Activated CD8-positive, alpha-beta memory T cell treated with anti-CD3 and anti-CD28 coated beads, Interleukin-2, amount 10 ng/mL, durations not matched to agents 7 days and 5 days (primary cell): ENCODE measurements at regions not wholly inside any gene's neighbourhood (a gene's known extent, or its start where the extent isn't known, plus 50 kb on each side); places are given as distances from the start of the nearest gene placed in this dataset.

Experiments used
- ATAC-seq: fragments of 150-1000 bp; cut with Tn5 transposase; one replicate; pipeline ENCODE4 v1.10.0; 2021; ENCODE audit warnings: moderate library complexity
- CTCF ChIA-PET: fragments of 350-600 bp; sonication (Branson Sonifier 250); formaldehyde crosslinking; loops from one replicate; lab custom pipeline; 2021; ENCODE audit warnings: antibody characterized with exemption; lab: Charles Lee
- DNase-seq: peaks from one replicate; pipeline ENCODE4 v3.0.0-alpha.2; 2020
- H3K27ac Mint-ChIP-seq: one replicate; pipeline ENCODE4 v1.8.0; 2021; ENCODE audit warnings: mild to moderate bottlenecking, mixed read lengths
- H3K27me3 Mint-ChIP-seq: one replicate; pipeline ENCODE4 v1.8.0; 2021; ENCODE audit warnings: mixed read lengths
- H3K36me3 Mint-ChIP-seq: one replicate; pipeline ENCODE4 v1.8.0; 2021; ENCODE audit warnings: mild to moderate bottlenecking, mixed read lengths
- H3K4me1 Mint-ChIP-seq: one replicate; pipeline ENCODE4 v1.8.0; 2021; ENCODE audit warnings: mixed read lengths
- H3K4me3 Mint-ChIP-seq: one replicate; pipeline ENCODE4 v1.8.0; 2021; ENCODE audit warnings: mild to moderate bottlenecking, moderate library complexity, mixed read lengths
- H3K9me3 Mint-ChIP-seq: one replicate; pipeline ENCODE4 v1.8.0; 2022; ENCODE audit warnings: low read depth, mixed read lengths

- Mint-ChIP-seq H3K36me3 (no peaks in the 10 kb centered on the region), H3K27me3 (no peaks in the 10 kb centered on the region), H3K9me3 (peaks cover 9% of the 10 kb centered on the region), H3K4me1 (no peaks in the 10 kb centered on the region), H3K4me3 (no peak overlapping the region), H3K27ac (no peak overlapping the region)
- DNase-seq = no peak
- CTCF ChIA-PET = no interaction called here
- ATAC-seq = no peak
Measured at GRCh38 chr13:71068041-71068440, 799.0 kb downstream of the DACH1 start.

GRCh38 chr13:71067165-71067815 lies 799.7 kb downstream of the DACH1 start:
- DNase-seq = no peak
- H3K4me1 Mint-ChIP-seq = no peaks in the 10 kb centered on the region
- H3K4me3 Mint-ChIP-seq = no peak overlapping the region
- H3K27ac Mint-ChIP-seq = no peak overlapping the region
- no peaks in the 10 kb centered on the region for H3K27me3 Mint-ChIP-seq
- H3K9me3 Mint-ChIP-seq = peaks cover 14% of the 10 kb centered on the region
- ATAC-seq = no peak
- H3K36me3 Mint-ChIP-seq = no peaks in the 10 kb centered on the region
- CTCF ChIA-PET = no interaction called here

DNA sequence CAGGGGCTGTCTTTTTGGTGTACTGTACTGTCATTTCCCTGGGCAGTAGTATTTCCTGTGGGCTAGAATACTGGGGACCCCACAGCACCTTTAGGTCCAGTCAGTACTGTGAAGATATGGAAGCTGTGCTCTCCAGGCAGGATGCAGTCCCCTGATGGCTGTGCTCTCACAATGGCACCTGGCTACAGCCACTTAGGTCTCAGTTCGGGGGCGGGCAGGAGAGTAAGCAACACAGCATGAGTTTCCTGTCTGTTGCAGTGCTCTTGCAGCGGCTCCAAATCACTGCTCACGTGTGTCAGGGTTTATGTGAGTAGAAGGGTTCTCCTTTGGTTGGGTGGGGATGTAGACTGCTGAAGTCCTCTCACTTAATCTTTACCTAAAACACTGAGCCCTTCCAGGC lies 810.4 kb downstream of the DACH1 start:
- Mint-ChIP-seq H3K36me3 (no peaks in the 10 kb centered on the region), H3K9me3 (peaks cover 9% of the 10 kb centered on the region), H3K27me3 (no peaks in the 10 kb centered on the region), H3K4me1 (no peaks in the 10 kb centered on the region), H3K4me3 (no peak overlapping the region), H3K27ac (no peak overlapping the region)
- CTCF ChIA-PET = no interaction called here
- no peak for DNase-seq
- ATAC-seq = no peak

- ATAC-seq = no peak
- H3K4me3 Mint-ChIP-seq = no peak overlapping the region
- no peaks in the 10 kb centered on the region for H3K4me1 Mint-ChIP-seq
- no peak for DNase-seq
- no peak overlapping the region for H3K27ac Mint-ChIP-seq
- CTCF ChIA-PET = no interaction called here
- no peaks in the 10 kb centered on the region for H3K27me3 Mint-ChIP-seq
- no peaks in the 10 kb centered on the region for H3K36me3 Mint-ChIP-seq
- peaks cover 6% of the 10 kb centered on the region for H3K9me3 Mint-ChIP-seq
Measured at GRCh38 chr13:71055644-71056043, 811.4 kb downstream of the DACH1 start.

DNA sequence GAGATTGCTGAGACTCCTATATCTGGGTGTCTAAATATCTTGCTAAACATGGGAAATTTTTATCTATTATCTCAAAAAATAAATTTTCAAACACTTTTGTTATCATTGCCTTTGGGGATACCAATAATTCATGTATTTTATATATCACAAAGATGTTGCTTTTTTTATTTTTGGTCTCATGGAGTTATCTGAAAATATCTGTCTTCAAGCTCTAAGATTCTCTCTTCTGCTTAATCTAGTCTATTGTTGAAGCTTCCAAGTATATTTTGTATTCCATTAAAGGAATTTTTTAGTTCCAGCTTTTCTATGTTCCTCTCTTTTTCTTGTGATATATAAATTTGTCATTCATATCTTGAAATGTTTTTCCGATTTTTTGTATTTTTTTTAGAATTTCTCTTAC lies 812.0 kb downstream of the DACH1 start:
- no peak overlapping the region for H3K27ac Mint-ChIP-seq
- DNase-seq (no peak), ATAC-seq (no peak)
- CTCF ChIA-PET = no interaction called here
- peaks cover 6% of the 10 kb centered on the region for H3K9me3 Mint-ChIP-seq
- H3K4me3 Mint-ChIP-seq = no peak overlapping the region
- H3K27me3 Mint-ChIP-seq = no peaks in the 10 kb centered on the region
- H3K36me3 Mint-ChIP-seq = no peaks in the 10 kb centered on the region
- no peaks in the 10 kb centered on the region for H3K4me1 Mint-ChIP-seq

DNA sequence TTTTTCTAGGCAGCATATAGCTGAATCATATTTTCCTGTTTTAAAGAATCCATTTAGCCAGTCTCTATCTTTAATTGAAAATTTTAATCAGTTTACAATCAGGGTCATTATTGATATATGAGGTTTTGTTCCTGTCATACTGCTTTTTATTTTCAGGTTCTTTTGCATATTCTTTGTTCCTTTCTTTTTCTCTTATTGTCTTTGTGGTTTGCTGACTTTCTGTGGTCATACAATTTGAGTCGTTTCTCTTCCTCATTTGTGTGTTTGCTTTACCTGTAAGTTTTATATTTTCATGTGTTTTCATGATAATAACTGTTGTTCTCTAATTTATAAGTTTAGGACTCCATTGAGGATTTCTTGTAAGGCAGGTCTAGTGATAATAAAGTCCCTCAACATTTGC lies 812.6 kb downstream of the DACH1 start:
- ATAC-seq = no peak
- no peak for DNase-seq
- Mint-ChIP-seq H3K27me3 (no peaks in the 10 kb centered on the region), H3K36me3 (no peaks in the 10 kb centered on the region), H3K27ac (no peak overlapping the region), H3K4me3 (no peak overlapping the region), H3K4me1 (no peaks in the 10 kb centered on the region), H3K9me3 (peaks cover 6% of the 10 kb centered on the region)
- CTCF ChIA-PET = no interaction called here

DNA sequence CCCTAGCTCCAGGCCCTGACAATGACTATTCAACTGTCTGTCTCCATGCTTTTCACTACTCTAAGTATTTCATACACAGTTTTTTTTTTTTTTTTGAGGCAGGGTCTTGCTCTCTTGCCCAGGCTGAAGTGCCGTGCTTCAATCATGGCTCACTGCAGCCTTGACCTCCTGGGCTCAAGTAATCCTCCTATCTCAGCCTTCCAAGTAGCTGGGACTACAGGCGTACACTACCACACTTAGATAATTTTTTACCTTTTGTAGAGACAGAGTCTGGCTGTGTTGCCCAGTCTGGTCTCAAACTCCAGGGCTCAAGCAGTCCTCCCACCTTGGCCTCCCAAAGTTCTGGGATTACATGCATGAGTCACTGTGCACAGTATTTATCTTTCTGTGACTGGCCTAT lies 815.4 kb downstream of the DACH1 start:
- ATAC-seq = no peak
- no peak overlapping the region for H3K27ac Mint-ChIP-seq
- CTCF ChIA-PET = interaction anchor here (0.7 kb wide), 1 partner anchor 8 kb away, joined by 3 read pairs; no protein-coding TSS in a partner anchor
- H3K36me3 Mint-ChIP-seq = no peaks in the 10 kb centered on the region
- no peaks in the 10 kb centered on the region for H3K27me3 Mint-ChIP-seq
- peaks cover 6% of the 10 kb centered on the region for H3K9me3 Mint-ChIP-seq
- no peak overlapping the region for H3K4me3 Mint-ChIP-seq
- H3K4me1 Mint-ChIP-seq = no peaks in the 10 kb centered on the region
- no peak for DNase-seq

GRCh38 chr13:71046360-71047079 lies 820.5 kb downstream of the DACH1 start:
- no peaks in the 10 kb centered on the region for H3K36me3 Mint-ChIP-seq

GRCh38 chr13:71045101-71045500 lies 821.9 kb downstream of the DACH1 start:
- Mint-ChIP-seq H3K27ac (no peak overlapping the region), H3K4me1 (no peaks in the 10 kb centered on the region), H3K36me3 (no peaks in the 10 kb centered on the region), H3K27me3 (no peaks in the 10 kb centered on the region), H3K9me3 (no peaks in the 10 kb centered on the region), H3K4me3 (no peak overlapping the region)
- ATAC-seq (no peak), DNase-seq (no peak)
- CTCF ChIA-PET = no interaction called here

More at GRCh38 chr13:71046360-71047079, 820.5 kb downstream of the DACH1 start:
- H3K27ac Mint-ChIP-seq = no peak overlapping the region
- ATAC-seq (no peak), DNase-seq (no peak)
- CTCF ChIA-PET = no interaction called here
- no peaks in the 10 kb centered on the region for H3K9me3 Mint-ChIP-seq
- H3K4me3 Mint-ChIP-seq = no peak overlapping the region
- H3K4me1 Mint-ChIP-seq = no peaks in the 10 kb centered on the region
- no peaks in the 10 kb centered on the region for H3K27me3 Mint-ChIP-seq

GRCh38 chr13:71039440-71039839 lies 827.6 kb downstream of the DACH1 start:
- no peaks in the 10 kb centered on the region for H3K27me3 Mint-ChIP-seq

DNA sequence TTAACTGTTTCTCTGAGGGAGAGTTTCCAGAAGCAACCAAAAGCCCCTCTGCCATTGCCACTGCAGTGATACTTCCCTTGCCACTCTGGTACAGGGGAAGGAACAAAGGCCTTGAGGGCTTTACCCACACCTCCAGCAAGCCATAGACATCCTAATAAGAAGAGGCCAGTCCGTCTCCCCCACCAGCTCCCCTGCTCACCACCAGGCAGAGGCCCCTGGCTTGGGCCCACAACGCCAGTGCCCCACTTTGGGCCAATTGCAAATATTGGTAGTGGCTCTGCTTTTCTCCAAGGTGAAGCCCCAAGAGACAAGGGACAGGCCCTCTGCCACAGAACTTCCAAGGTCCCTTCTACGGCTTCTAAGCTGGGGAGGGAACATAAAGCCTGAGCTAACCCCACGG lies 833.0 kb downstream of the DACH1 start:
- H3K36me3 Mint-ChIP-seq = no peaks in the 10 kb centered on the region
- CTCF ChIA-PET = no interaction called here
- DNase-seq = no peak
- H3K9me3 Mint-ChIP-seq = peaks cover 7% of the 10 kb centered on the region
- no peak overlapping the region for H3K4me3 Mint-ChIP-seq
- no peak overlapping the region for H3K27ac Mint-ChIP-seq
- H3K4me1 Mint-ChIP-seq = no peaks in the 10 kb centered on the region
- H3K27me3 Mint-ChIP-seq = no peaks in the 10 kb centered on the region
- ATAC-seq = no peak

More at GRCh38 chr13:71039440-71039839, 827.6 kb downstream of the DACH1 start:
- Mint-ChIP-seq H3K4me3 (no peak overlapping the region), H3K27ac (no peak overlapping the region), H3K9me3 (peaks cover 4% of the 10 kb centered on the region), H3K36me3 (no peaks in the 10 kb centered on the region), H3K4me1 (no peaks in the 10 kb centered on the region)
- CTCF ChIA-PET = no interaction called here
- ATAC-seq (no peak), DNase-seq (no peak)

DNA sequence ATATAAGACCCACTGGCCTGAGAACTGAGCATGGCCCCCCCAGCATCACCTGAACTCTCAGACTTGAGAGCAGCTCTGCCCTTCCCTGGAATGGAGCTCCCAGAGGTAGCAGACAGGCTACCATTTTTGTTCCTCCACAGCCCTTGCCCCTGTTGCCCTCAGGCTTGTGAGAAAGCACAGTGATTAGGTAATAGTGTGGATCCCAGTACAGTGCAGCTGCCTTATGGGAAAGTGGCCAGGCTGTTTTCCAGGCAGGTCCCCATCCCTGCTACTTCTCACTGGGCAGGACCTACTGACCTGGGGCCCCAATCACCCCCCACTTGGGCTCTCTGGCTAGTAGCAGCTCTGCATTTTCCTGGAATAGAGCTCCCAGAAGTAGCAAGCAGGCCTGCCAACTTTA lies 834.0 kb downstream of the DACH1 start:
- Mint-ChIP-seq H3K4me3 (no peak overlapping the region), H3K36me3 (no peaks in the 10 kb centered on the region), H3K27me3 (no peaks in the 10 kb centered on the region), H3K4me1 (no peaks in the 10 kb centered on the region), H3K27ac (no peak overlapping the region), H3K9me3 (peaks cover 8% of the 10 kb centered on the region)
- DNase-seq (no peak), ATAC-seq (no peak)
- CTCF ChIA-PET = no interaction called here

- DNase-seq (no peak), ATAC-seq (no peak)
- Mint-ChIP-seq H3K9me3 (peaks cover 8% of the 10 kb centered on the region), H3K4me1 (no peaks in the 10 kb centered on the region), H3K27ac (no peak overlapping the region), H3K4me3 (no peak overlapping the region), H3K27me3 (no peaks in the 10 kb centered on the region), H3K36me3 (no peaks in the 10 kb centered on the region)
- CTCF ChIA-PET = no interaction called here
Measured at GRCh38 chr13:71030784-71031183, 836.2 kb downstream of the DACH1 start.

- Mint-ChIP-seq H3K4me3 (no peak overlapping the region), H3K9me3 (peaks cover 8% of the 10 kb centered on the region), H3K27ac (no peak overlapping the region), H3K4me1 (no peaks in the 10 kb centered on the region), H3K36me3 (no peaks in the 10 kb centered on the region), H3K27me3 (no peaks in the 10 kb centered on the region)
- DNase-seq (no peak), ATAC-seq (no peak)
- CTCF ChIA-PET = no interaction called here
Measured at GRCh38 chr13:71028884-71029283, 838.1 kb downstream of the DACH1 start.
